ENCODE measurements at regions not wholly inside any gene's neighbourhood (a gene's known extent, or its start where the extent isn't known, plus 50 kb on each side); places are given as distances from the start of the nearest gene placed in this dataset.

DNA sequence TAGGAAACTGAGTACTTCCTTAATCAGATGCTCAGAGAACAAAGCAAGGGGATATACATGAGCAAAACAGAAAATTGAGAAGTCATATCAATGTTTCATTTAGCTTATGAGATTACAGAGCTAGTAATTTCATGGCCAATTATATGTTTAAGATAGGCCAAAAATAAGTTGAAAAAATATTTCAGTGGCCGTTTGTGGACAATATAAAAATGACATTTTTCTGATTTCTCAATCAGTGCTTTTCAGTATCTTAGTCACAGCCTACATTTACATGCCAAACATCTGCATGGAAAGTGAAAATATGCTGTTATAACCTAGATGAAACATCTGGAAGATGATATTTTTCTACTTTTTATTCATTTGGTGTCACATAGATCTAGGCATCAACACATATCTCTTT is 192.5 kb downstream of the HLX start:
- intact Hi-C loops (cut with micrococcal nuclease; ENCODE audit: unreplicated experiment) = no loop called here
- in situ Hi-C loops (cut with HindIII; ENCODE audit: extremely low pct_ligation_motif_present, low pct_unique_long_range_greater_than_20kb) = no loop called here
- Histone ChIP-seq H3K79me2 (ENCODE audit: insufficient read depth, low read length) (no peaks in the 10 kb centered on the region), H2AFZ (ENCODE audit: low read length) (no peak overlapping the region), H3K9me3 (ENCODE audit: low read length) (no peaks in the 10 kb centered on the region), H3K27me3 (ENCODE audit: control insufficient read depth in 1 of 2, insufficient read depth in 2 of 2, low read length in 2 of 2) (no peaks in the 10 kb centered on the region; a peak in 1 of 5 replicates), H4K20me1 (ENCODE audit: insufficient read depth, low read length) (no peaks in the 10 kb centered on the region), H3K4me1 (ENCODE audit: insufficient read depth, low read length) (no peaks in the 10 kb centered on the region), H3K36me3 (replicated peaks in 1 of 2; ENCODE audit: control insufficient read depth in 1 of 2, insufficient read depth in 2 of 2, low read length in 2 of 2) (no peaks in the 10 kb centered on the region), H3K4me3 (replicated peaks in 1 of 3; ENCODE audit: insufficient read depth in 1 of 3, low read depth in 2 of 3, low read length in 3 of 3) (no peak overlapping the region), H3K9ac (ENCODE audit: insufficient read depth, low read depth, low read length) (no peak overlapping the region), H3K27ac (ENCODE audit: extremely low read length, insufficient read depth, low read length) (no peak overlapping the region), H3K4me2 (ENCODE audit: low read depth, low read length) (no peak overlapping the region)
- FAIRE-seq = no peak
- 0% methylated on average over 1 of the region's 1 CpG for WGBS (ENCODE audit: low lambda C conversion rate)
- DNase-seq (ENCODE audit: low spot score) = no peak
- POLR2A ChIA-PET = no interaction called here
- no TSS peak for BruUV-seq (replicated peaks)
- ATAC-seq = no peak
- TF ChIP-seq ZSCAN29 (CRISPR knock-in tag; conservative IDR thresholded peaks at IDR 0.05) = no peak
- no peak for TF ChIP-seq ZBTB1 (CRISPR knock-in tag; IDR thresholded peaks at IDR 0.05; ENCODE audit: borderline replicate concordance)
- CTCF ChIA-PET (ENCODE audit: low intra/inter-chr PET ratio, low total read pairs) = no interaction called here

DNA sequence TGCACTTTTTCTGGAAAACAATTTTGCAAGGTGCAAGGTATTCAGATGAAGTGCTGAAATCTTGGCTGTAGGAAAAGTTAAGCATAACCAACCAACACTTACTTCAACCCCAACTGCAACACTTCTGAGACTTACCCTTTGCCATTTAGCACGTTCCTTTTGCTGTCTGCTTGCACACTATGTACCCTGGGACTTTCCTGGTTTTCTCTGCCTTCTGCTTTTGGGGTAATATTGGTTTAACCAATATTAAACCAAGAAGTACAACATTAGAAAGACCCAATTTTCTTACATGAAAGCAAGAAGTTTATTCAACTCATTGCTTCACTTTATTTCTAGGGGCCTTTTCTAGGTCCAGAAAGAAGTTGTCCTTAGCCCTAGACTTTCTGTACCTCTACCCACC is 193.0 kb downstream of the HLX start:
- no peak for ATAC-seq
- no TSS peak for BruUV-seq (replicated peaks)
- ChIA-PET POLR2A (no interaction called here), CTCF (ENCODE audit: low intra/inter-chr PET ratio, low total read pairs) (no interaction called here)
- Histone ChIP-seq H3K27me3 (ENCODE audit: control insufficient read depth in 1 of 2, insufficient read depth in 2 of 2, low read length in 2 of 2) (no peaks in the 10 kb centered on the region; a peak in 1 of 5 replicates), H3K9me3 (ENCODE audit: low read length) (no peaks in the 10 kb centered on the region), H3K4me3 (replicated peaks in 1 of 3; ENCODE audit: insufficient read depth in 1 of 3, low read depth in 2 of 3, low read length in 3 of 3) (no peak overlapping the region), H2AFZ (ENCODE audit: low read length) (no peak overlapping the region), H3K4me2 (ENCODE audit: low read depth, low read length) (no peak overlapping the region), H3K4me1 (ENCODE audit: insufficient read depth, low read length) (no peaks in the 10 kb centered on the region), H3K9ac (ENCODE audit: insufficient read depth, low read depth, low read length) (no peak overlapping the region), H3K36me3 (replicated peaks in 1 of 2; ENCODE audit: control insufficient read depth in 1 of 2, insufficient read depth in 2 of 2, low read length in 2 of 2) (no peaks in the 10 kb centered on the region), H3K27ac (ENCODE audit: extremely low read length, insufficient read depth, low read length) (no peak overlapping the region), H3K79me2 (ENCODE audit: insufficient read depth, low read length) (no peaks in the 10 kb centered on the region), H4K20me1 (ENCODE audit: insufficient read depth, low read length) (no peaks in the 10 kb centered on the region)
- intact Hi-C loops (cut with micrococcal nuclease; ENCODE audit: unreplicated experiment) (no loop called here), in situ Hi-C loops (cut with HindIII; ENCODE audit: extremely low pct_ligation_motif_present, low pct_unique_long_range_greater_than_20kb) (no loop called here)
- DNase-seq (ENCODE audit: low spot score) = no peak
- no peak for FAIRE-seq
- WGBS (ENCODE audit: low lambda C conversion rate) = 0% methylated on average over 1 of the region's 1 CpG
- no peak for TF ChIP-seq ATF1 (CRISPR knock-in tag; IDR thresholded peaks at IDR 0.05)
- no peak for TF ChIP-seq KLF6 (CRISPR knock-in tag; IDR thresholded peaks at IDR 0.05)
- TF ChIP-seq SRSF1 (optimal IDR thresholded peaks at IDR 0.05; ENCODE audit: low read depth, low read length) = no peak
- no peak for TF ChIP-seq PRMT3 (CRISPR knock-in tag; IDR thresholded peaks at IDR 0.05; ENCODE audit: borderline replicate concordance, low read depth)
- no peak for TF ChIP-seq TEAD3 (CRISPR knock-in tag; optimal IDR thresholded peaks at IDR 0.05; ENCODE audit: borderline replicate concordance)
- TF ChIP-seq ZFP82 (CRISPR knock-in tag; IDR thresholded peaks at IDR 0.05; ENCODE audit: borderline replicate concordance) = no peak
- TF ChIP-seq SP4 (CRISPR knock-in tag; IDR thresholded peaks at IDR 0.05) = no peak
- no peak for TF ChIP-seq EED (CRISPR knock-in tag; IDR thresholded peaks at IDR 0.05)

Data from HepG2 (cell line).